K562 (cell line): ENCODE measurements at regions not wholly inside any gene's neighbourhood (a gene's known extent, or its start where the extent isn't known, plus 50 kb on each side); places are given as distances from the start of the nearest gene placed in this dataset.

ENCODE experiments used
- ATAC-seq: fragments of 200-7000 bp; cut with Tn5 transposase; 3 replicates; pipeline ENCODE4 v1.9.1; 2020; ENCODE audit warnings: moderate library complexity
- BruUV-seq: library from RNA; stranded (reverse); fragments of 400-500 nt; replicated peaks from 2 replicates; lab custom pipeline; 2021; lab: Mats Ljungman, UMichigan
- CTCF ChIA-PET: fragments of 300-600 bp; formaldehyde crosslinking; extraction: SDS; loops from one replicate; lab custom pipeline; 2021; ENCODE audit warnings: low intra/inter-chr PET ratio; lab: Yijun Ruan, JAX
- POLR2A ChIA-PET: fragments of 300-600, 350-650 bp; sonication (Branson Sonifier 250); formaldehyde crosslinking; extraction: SDS; loops from one replicate; lab custom pipeline; 2021; ENCODE audit warnings: antibody characterized with exemption, inconsistent platforms; lab: Yijun Ruan, JAX
- DNase-seq, 4 experiments: peaks; one replicate each; pipeline versions ENCODE4 v3.0.0 to v3.0.0-alpha.2; 2011 to 2018; ENCODE audit warnings: low spot score in 3 of 4, mixed read lengths in 3 of 4; ENCODE audit errors: extremely low read depth in 1 of 4
- FAIRE-seq: peaks from 2 replicates; lab custom pipeline; 2011; peaks lifted over from hg19 to GRCh38; lab: Jason Lieb, UNC
- H2AFZ ChIP-seq: 2 replicates; pipeline ENCODE4 v1.6.0; 2011; ENCODE audit warnings: low read depth, low read length, control low read depth, inconsistent platforms
- H3K27ac ChIP-seq: fragments of 200-600 bp; 3 replicates; pipeline ENCODE4 v1.8.0; 2011; ENCODE audit warnings: low read depth, mild to moderate bottlenecking, control low read depth, inconsistent platforms, low read length, moderate library complexity, mixed read lengths; ENCODE audit errors: extremely low read depth
- H3K27me3 ChIP-seq, 2 experiments: fragments of 300-600 bp in 1 of 2; 2 replicates in 1 of 2; 3 replicates in 1 of 2; pipeline versions ENCODE4 v1.6.0 to v1.8.0; 2011; ENCODE audit warnings: inconsistent platforms in 2 of 2, low read length in 2 of 2, mild to moderate bottlenecking in 1 of 2, mixed read lengths in 1 of 2, moderate library complexity in 1 of 2; ENCODE audit not compliant: control insufficient read depth in 2 of 2, insufficient read depth in 2 of 2
- H3K36me3 ChIP-seq: fragments of 300-600 bp; 3 replicates; pipeline ENCODE4 v1.8.0; 2011; ENCODE audit warnings: mild to moderate bottlenecking, low read length, inconsistent platforms; ENCODE audit not compliant: control insufficient read depth, insufficient read depth
- H3K4me1 ChIP-seq, 2 experiments: fragments of 200-600 bp in 1 of 2; replicated peaks in 1 of 2; 2 replicates in 1 of 2; 3 replicates in 1 of 2; pipeline versions ENCODE4 v1.5.1 to v1.8.0; 2011; ENCODE audit warnings: inconsistent platforms in 2 of 2, low read length in 2 of 2, mild to moderate bottlenecking in 1 of 2, mixed read lengths in 1 of 2, moderate library complexity in 1 of 2; ENCODE audit not compliant: control insufficient read depth in 2 of 2, insufficient read depth in 2 of 2
- H3K4me2 ChIP-seq: 2 replicates; pipeline ENCODE4 v1.6.1; 2011; ENCODE audit warnings: low read length, control low read depth, inconsistent platforms, mixed read lengths; ENCODE audit not compliant: insufficient read depth
- H3K4me3 ChIP-seq: fragments of 200-600 bp; sonication (generic), shearing (Covaris generic); 2 replicates; pipeline ENCODE4 v1.5.1; 2016; ENCODE audit warnings: control low read depth, inconsistent platforms
- H3K79me2 ChIP-seq: fragments of 200-600 bp; 3 replicates; pipeline ENCODE4 v1.8.0; 2011; ENCODE audit warnings: low read length, inconsistent platforms; ENCODE audit not compliant: control insufficient read depth, insufficient read depth
- H3K9ac ChIP-seq, 2 experiments: 2 replicates each; pipeline versions ENCODE4 v1.6.0 to v1.6.1; 2011; ENCODE audit warnings: low read depth in 2 of 2, low read length in 2 of 2, control low read depth in 1 of 2, inconsistent platforms in 1 of 2, mild to moderate bottlenecking in 1 of 2, mixed read lengths in 1 of 2; ENCODE audit not compliant: insufficient read depth in 1 of 2
- H3K9me1 ChIP-seq: one replicate; pipeline ENCODE4 v1.6.0; 2011; ENCODE audit warnings: inconsistent platforms, mild to moderate bottlenecking, low read length, moderate library complexity; ENCODE audit not compliant: control insufficient read depth, insufficient read depth
- H3K9me3 ChIP-seq: replicated peaks from 2 replicates; pipeline ENCODE4 v1.5.1; 2011; ENCODE audit warnings: low read depth, low read length, inconsistent platforms; ENCODE audit not compliant: control insufficient read depth, insufficient read depth
- H4K20me1 ChIP-seq: replicated peaks from 2 replicates; pipeline ENCODE4 v1.6.1; 2011; ENCODE audit warnings: low read length, inconsistent platforms, mixed read lengths; ENCODE audit not compliant: control insufficient read depth, insufficient read depth
- CBFA2T3 ChIP-seq: fragments of 450-650 bp; IDR thresholded peaks from 2 replicates; pipeline ENCODE4 v1.6.1; 2017
- FOSL1 ChIP-seq: fragments of 200-800 bp; sonication (Bioruptor generic); conservative IDR thresholded peaks from 2 replicates; pipeline ENCODE4 v1.6.1; 2016; ENCODE audit warnings: missing genetic modification characterization, missing compliant biosample characterization
- GABPA ChIP-seq: fragments of 200-800 bp; sonication (Bioruptor generic); conservative IDR thresholded peaks from 2 replicates; pipeline ENCODE4 v1.6.1; 2016; ENCODE audit warnings: low read depth, missing genetic modification characterization, missing compliant biosample characterization
- SPI1 ChIP-seq: IDR thresholded peaks from 2 replicates; pipeline ENCODE4 v1.6.1; 2011; ENCODE audit warnings: low read depth, low read length, control low read depth, borderline replicate concordance
- TAL1 ChIP-seq: fragments of 450-650 bp; IDR thresholded peaks from 2 replicates; pipeline ENCODE4 v1.6.1; 2016; ENCODE audit warnings: mild to moderate bottlenecking
- WGBS: fragments of 100-300 bp; shearing (Covaris generic); methylation state at CpG from one replicate; pipeline ENCODE4 v1.1.6; 2016; ENCODE audit warnings: low coverage, mixed read lengths; ENCODE audit not compliant: insufficient coverage; ENCODE audit errors: missing lambda C conversion rate; 5-methylcytosine and 5-hydroxymethylcytosine counted together
- in situ Hi-C: fragments of 300-500 bp; cut with MboI; formaldehyde crosslinking; loops from 4 replicates; pipeline ENCODE4 v1.15.0; 2018; ENCODE audit warnings: inconsistent platforms, mixed read lengths
- intact Hi-C: fragments of 100-400 bp; cut with micrococcal nuclease; formaldehyde crosslinking; loops from 2 replicates; pipeline ENCODE4 v1.14.2; 2022
- TF ChIP-seq, protein P1 (sequence below): fragments of 450-650 bp; IDR thresholded peaks from 2 replicates; pipeline ENCODE4 v1.6.1; 2016
- TF ChIP-seq, protein P2 (sequence below), 2 experiments: IDR thresholded peaks in 1 of 2; conservative IDR thresholded peaks in 1 of 2; 2 replicates each; pipeline ENCODE4 v1.6.1; 2016; ENCODE audit warnings: low read depth in 2 of 2, mild to moderate bottlenecking in 1 of 2, missing compliant biosample characterization in 1 of 2, missing genetic modification characterization in 1 of 2, moderate library complexity in 1 of 2
- TF ChIP-seq, protein P3 (sequence below): IDR thresholded peaks from 2 replicates; pipeline ENCODE4 v1.6.1; 2012; ENCODE audit warnings: low read depth, low read length, improper control_type of control experiment, borderline replicate concordance

DNA sequence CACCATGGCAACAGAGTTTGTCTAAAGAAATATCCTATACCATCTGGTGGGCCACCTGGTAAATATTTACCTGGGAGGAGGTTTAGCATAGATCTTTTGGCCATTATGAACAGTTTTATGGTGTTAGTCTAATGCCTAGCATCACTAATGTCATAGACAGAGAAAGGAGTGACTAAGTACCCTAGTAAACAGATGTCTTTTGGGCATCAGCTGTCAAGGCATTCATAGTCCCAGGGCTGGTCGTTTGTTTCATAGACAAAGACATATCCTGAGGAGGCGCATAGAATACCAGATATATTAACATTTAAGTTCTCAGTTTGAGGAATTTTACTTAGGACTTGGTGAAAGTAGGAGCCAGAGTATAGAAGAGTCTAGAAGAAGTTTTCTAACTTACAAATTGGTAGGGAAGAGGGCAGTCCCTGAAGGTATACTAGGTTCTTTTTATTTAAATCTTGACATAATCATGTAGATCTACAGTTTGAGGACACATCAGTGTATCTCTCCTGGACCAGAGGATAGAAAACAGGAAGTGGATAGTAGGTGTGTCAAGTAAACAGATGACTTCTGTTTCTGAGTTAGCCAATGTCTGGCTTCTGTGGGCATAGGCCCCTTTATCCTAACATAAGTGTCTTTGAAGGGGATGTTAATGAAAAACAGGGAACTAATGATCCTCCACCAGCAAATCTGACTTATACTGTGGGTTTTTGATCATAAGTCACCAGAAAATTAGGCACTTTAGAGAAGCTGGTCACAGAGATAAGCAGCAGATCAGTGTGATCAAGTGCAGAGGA lies 105.0 kb upstream of the PRSS3 start:
- in situ Hi-C loops = no loop called here
- FAIRE-seq = no peak

More for the DNA sequence above, 105.0 kb upstream of the PRSS3 start:
- WGBS = 32% methylated on average over 2 of the region's 2 CpGs
- H4K20me1 ChIP-seq = no peaks in the 10 kb centered on the region
- ChIA-PET CTCF (no interaction called here), POLR2A (no interaction called here)
- intact Hi-C loops = no loop called here
- no peaks in the 10 kb centered on the region for H3K9me3 ChIP-seq
- no TSS peak for BruUV-seq
- no peaks in the 10 kb centered on the region for H3K9me1 ChIP-seq
- DNase-seq (no peak), ATAC-seq (no peak)
- TF ChIP-seq TAL1 (peak; percentile 36; the same call in 1 of the 2 replicates), GABPA (tag) (0 out of 2 replicates have a peak, but pooled peaks have one; percentile 13), CBFA2T3 (0 out of 2 replicates have a peak, but pooled peaks have one; percentile 38), FOSL1 (tag) (0 out of 2 replicates have a peak, but pooled peaks have one; percentile 26), SPI1 (peak; percentile 95)
- TF ChIP-seq, protein P1, sequence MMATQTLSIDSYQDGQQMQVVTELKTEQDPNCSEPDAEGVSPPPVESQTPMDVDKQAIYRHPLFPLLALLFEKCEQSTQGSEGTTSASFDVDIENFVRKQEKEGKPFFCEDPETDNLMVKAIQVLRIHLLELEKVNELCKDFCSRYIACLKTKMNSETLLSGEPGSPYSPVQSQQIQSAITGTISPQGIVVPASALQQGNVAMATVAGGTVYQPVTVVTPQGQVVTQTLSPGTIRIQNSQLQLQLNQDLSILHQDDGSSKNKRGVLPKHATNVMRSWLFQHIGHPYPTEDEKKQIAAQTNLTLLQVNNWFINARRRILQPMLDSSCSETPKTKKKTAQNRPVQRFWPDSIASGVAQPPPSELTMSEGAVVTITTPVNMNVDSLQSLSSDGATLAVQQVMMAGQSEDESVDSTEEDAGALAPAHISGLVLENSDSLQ = no peak
- TF ChIP-seq, protein P2, sequence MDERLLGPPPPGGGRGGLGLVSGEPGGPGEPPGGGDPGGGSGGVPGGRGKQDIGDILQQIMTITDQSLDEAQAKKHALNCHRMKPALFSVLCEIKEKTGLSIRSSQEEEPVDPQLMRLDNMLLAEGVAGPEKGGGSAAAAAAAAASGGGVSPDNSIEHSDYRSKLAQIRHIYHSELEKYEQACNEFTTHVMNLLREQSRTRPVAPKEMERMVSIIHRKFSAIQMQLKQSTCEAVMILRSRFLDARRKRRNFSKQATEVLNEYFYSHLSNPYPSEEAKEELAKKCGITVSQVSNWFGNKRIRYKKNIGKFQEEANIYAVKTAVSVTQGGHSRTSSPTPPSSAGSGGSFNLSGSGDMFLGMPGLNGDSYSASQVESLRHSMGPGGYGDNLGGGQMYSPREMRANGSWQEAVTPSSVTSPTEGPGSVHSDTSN (CRISPR knock-in tag; IDR thresholded peaks at IDR 0.05; ENCODE audit: low read depth) = no peak
- TF ChIP-seq, protein P2 (tag; conservative IDR thresholded peaks at IDR 0.05; ENCODE audit: low read depth) = 0 out of 2 replicates have a peak, but pooled peaks have one; percentile 11
- TF ChIP-seq, protein P3, sequence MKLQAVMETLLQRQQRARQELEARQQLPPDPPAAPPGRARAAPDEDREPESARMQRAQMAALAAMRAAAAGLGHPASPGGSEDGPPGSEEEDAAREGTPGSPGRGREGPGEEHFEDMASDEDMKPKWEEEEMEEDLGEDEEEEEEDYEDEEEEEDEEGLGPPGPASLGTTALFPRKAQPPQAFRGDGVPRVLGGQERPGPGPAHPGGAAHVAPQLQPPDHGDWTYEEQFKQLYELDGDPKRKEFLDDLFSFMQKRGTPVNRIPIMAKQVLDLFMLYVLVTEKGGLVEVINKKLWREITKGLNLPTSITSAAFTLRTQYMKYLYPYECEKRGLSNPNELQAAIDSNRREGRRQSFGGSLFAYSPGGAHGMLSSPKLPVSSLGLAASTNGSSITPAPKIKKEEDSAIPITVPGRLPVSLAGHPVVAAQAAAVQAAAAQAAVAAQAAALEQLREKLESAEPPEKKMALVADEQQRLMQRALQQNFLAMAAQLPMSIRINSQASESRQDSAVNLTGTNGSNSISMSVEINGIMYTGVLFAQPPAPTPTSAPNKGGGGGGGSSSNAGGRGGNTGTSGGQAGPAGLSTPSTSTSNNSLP = no peak
- H3K27ac ChIP-seq = no peak overlapping the region
- H3K9ac ChIP-seq = no peak overlapping the region
- no peak overlapping the region for H2AFZ ChIP-seq
- H3K79me2 ChIP-seq = no peaks in the 10 kb centered on the region
- no peak overlapping the region for H3K4me3 ChIP-seq
- no peaks in the 10 kb centered on the region for H3K27me3 ChIP-seq
- no peaks in the 10 kb centered on the region for H3K36me3 ChIP-seq
- no peak overlapping the region for H3K4me2 ChIP-seq
- peaks cover 0 to 5% of the 10 kb centered on the region in 2 experiments; a peak in 2 of 5 replicates for H3K4me1 ChIP-seq
